HG02642 (cell line): ENCODE measurements at regions not wholly inside any gene's neighbourhood (a gene's known extent, or its start where the extent isn't known, plus 50 kb on each side); places are given as distances from the start of the nearest gene placed in this dataset.

Experiments used
- ATAC-seq: cut with Tn5 transposase; IDR thresholded peaks from one replicate; pipeline ENCODE4 v1.9.1; 2021; ENCODE audit warnings: mild to moderate bottlenecking; ENCODE audit not compliant: unreplicated experiment, poor library complexity

GRCh38 chr11:80388130-80388529, 947.3 kb upstream of the TENM4 start:
- no peak for ATAC-seq

- ATAC-seq: no peak
Observed at GRCh38 chr11:80383655-80384054, 942.8 kb upstream of the TENM4 start.

- no peak for ATAC-seq
Observed at GRCh38 chr11:80379620-80380278, 938.9 kb upstream of the TENM4 start.

- ATAC-seq: no peak
Observed at GRCh38 chr11:80371931-80372330, 931.1 kb upstream of the TENM4 start.

- ATAC-seq: no peak
Observed at GRCh38 chr11:80365980-80366379, 925.1 kb upstream of the TENM4 start.

GRCh38 chr11:80365076-80365725, 924.4 kb upstream of the TENM4 start:
- no peak for ATAC-seq

- no peak for ATAC-seq
Observed at GRCh38 chr11:80362563-80363340, 921.9 kb upstream of the TENM4 start.

- ATAC-seq: no peak
Observed at GRCh38 chr11:80355251-80355650, 914.4 kb upstream of the TENM4 start.

GRCh38 chr11:80350541-80350940, 909.7 kb upstream of the TENM4 start:
- no peak for ATAC-seq

- no peak for ATAC-seq
Observed at GRCh38 chr11:80349997-80350396, 909.2 kb upstream of the TENM4 start.

GRCh38 chr11:80346353-80347059, 905.7 kb upstream of the TENM4 start:
- no peak for ATAC-seq

- no peak for ATAC-seq
Observed at GRCh38 chr11:80343436-80343835, 902.6 kb upstream of the TENM4 start.

- no peak for ATAC-seq
Observed at GRCh38 chr11:80338231-80338630, 897.4 kb upstream of the TENM4 start.

GRCh38 chr11:80331694-80332093, 890.9 kb upstream of the TENM4 start:
- ATAC-seq: no peak

GRCh38 chr11:80330264-80330663, 889.4 kb upstream of the TENM4 start:
- ATAC-seq: no peak

- no peak for ATAC-seq
Observed at GRCh38 chr11:80328774-80329173, 887.9 kb upstream of the TENM4 start.

GRCh38 chr11:80327956-80328614, 887.3 kb upstream of the TENM4 start:
- ATAC-seq: no peak

- ATAC-seq: no peak
Observed at GRCh38 chr11:80321786-80322185, 881.0 kb upstream of the TENM4 start.

- no peak for ATAC-seq
Observed at GRCh38 chr11:80320765-80321164, 879.9 kb upstream of the TENM4 start.

- ATAC-seq: no peak
Observed at GRCh38 chr11:80320226-80320625, 879.4 kb upstream of the TENM4 start.
